ENCODE measurements at regions not wholly inside any gene's neighbourhood (a gene's known extent, or its start where the extent isn't known, plus 50 kb on each side); places are given as distances from the start of the nearest gene placed in this dataset.

DNA sequence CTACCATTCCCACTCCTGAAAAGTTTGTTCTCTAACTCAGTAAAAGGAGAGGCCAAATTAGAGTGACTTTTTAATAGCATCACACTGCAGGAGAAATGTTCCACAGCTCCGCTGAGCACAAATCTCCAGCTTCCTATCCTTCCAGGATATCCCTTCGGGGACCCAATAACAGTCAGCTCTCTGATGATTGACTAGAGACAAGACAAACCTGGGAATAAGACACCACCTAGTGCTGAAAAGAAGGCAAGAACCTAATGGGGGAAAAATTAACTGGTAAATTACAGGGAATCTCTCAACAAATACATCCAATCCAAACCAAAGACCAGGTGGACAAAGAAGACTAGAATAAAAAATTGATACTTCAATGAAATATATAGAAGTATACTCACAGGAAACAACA, 977.1 kb upstream of the SOX11 start:
- TF ChIP-seq, protein P1, sequence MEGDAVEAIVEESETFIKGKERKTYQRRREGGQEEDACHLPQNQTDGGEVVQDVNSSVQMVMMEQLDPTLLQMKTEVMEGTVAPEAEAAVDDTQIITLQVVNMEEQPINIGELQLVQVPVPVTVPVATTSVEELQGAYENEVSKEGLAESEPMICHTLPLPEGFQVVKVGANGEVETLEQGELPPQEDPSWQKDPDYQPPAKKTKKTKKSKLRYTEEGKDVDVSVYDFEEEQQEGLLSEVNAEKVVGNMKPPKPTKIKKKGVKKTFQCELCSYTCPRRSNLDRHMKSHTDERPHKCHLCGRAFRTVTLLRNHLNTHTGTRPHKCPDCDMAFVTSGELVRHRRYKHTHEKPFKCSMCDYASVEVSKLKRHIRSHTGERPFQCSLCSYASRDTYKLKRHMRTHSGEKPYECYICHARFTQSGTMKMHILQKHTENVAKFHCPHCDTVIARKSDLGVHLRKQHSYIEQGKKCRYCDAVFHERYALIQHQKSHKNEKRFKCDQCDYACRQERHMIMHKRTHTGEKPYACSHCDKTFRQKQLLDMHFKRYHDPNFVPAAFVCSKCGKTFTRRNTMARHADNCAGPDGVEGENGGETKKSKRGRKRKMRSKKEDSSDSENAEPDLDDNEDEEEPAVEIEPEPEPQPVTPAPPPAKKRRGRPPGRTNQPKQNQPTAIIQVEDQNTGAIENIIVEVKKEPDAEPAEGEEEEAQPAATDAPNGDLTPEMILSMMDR (conservative IDR thresholded peaks at IDR 0.05), result peak; percentile 28
- no peak for TF ChIP-seq EZH2 (IDR thresholded peaks at IDR 0.05; ENCODE audit: low read depth)
